GM21367 (cell line): ENCODE measurements at regions not wholly inside any gene's neighbourhood (a gene's known extent, or its start where the extent isn't known, plus 50 kb on each side); places are given as distances from the start of the nearest gene placed in this dataset.

Experiments
- ATAC-seq: cut with Tn5 transposase; IDR thresholded peaks from one replicate; pipeline ENCODE4 v1.9.1; 2021; ENCODE audit not compliant: unreplicated experiment

DNA sequence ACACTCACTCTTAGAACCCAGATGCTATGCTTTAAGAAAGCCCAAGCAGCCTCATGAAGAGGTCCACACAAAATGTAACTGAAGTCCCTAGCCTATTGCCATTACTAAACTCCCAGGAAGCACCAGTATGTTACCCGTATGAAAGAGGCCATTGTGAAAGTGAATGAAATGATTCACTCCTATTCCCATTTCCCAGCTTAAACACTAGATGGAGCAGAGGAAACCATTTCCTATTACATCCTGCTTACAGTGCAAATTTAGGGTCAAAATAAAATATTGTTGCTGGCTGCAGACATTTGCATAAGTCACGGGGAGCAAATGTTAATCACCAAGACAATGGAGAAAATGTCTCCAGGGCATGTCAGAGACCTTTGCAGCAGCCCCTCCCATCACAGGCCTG lies 989.7 kb upstream of the CRIM1 start:
- no peak for ATAC-seq

DNA sequence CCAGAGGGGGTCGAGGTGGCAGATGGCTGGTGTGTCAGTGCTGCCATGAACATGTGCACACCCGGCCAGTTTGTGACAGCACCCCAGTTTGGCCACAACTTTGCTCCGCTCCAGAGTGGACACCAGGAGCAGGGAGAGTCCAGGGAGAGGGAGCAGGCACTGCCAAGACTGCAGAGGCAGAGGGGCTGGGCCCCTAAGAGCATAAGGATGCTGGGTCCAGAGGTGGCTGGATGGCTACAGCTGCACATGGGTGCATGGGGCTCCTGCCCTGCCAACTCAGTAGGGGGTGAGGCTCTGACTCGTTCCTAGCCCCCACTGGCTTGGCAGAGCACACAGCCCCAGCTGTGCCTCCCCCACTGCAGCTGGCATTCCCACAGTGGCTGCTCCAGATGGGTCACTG lies 999.2 kb upstream of the CRIM1 start:
- ATAC-seq, result no peak

- ATAC-seq, result no peak
These were observed 1000.5 kb upstream of the CRIM1 start for GRCh38 chr2:35355056-35355455.

DNA sequence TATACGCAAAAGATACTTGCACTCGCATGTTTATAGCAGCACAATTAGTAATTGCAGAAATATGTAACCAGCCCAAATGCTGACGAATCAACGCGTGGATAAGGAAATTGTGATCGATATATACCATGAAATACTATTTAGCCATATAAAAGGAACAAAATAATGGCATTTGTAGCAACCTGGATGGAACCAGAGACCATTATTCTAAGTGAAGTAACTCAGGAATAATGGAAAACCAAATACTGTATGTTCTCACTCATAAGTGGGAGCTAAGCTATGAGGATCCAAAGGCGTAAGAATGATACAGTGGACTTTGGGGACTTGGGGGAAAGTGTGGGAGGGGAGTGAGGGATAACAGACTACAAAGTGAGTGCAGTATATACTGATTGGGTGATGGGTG lies 1008.0 kb upstream of the CRIM1 start:
- no peak for ATAC-seq

DNA sequence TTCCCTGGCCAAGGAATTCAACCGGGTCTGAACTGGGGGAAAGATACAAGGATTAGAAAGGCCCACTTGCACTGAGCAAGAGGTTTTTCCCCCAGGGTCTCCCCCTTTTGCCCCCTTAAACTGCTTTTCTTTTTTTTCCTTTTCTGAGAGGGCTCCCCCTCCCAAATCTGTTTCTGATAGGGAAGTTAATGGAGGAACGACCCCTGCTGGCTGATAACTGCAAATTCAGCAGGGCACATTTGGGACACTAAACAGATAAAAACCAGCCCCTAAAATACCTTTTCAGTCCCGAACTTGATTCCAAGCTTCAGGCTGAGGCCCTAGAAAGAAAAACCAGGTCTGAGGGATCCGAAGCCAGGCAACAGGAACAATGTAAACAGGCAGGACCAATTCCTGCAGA lies 1012.4 kb upstream of the CRIM1 start:
- ATAC-seq, result no peak

GRCh38 chr2:35339211-35339610 lies 1016.4 kb upstream of the CRIM1 start:
- ATAC-seq, result no peak

- no peak for ATAC-seq
These were observed 1017.7 kb upstream of the CRIM1 start for GRCh38 chr2:35337922-35338321.

- ATAC-seq, result no peak
These were observed 1041.5 kb upstream of the CRIM1 start for GRCh38 chr2:35314049-35314448.

DNA sequence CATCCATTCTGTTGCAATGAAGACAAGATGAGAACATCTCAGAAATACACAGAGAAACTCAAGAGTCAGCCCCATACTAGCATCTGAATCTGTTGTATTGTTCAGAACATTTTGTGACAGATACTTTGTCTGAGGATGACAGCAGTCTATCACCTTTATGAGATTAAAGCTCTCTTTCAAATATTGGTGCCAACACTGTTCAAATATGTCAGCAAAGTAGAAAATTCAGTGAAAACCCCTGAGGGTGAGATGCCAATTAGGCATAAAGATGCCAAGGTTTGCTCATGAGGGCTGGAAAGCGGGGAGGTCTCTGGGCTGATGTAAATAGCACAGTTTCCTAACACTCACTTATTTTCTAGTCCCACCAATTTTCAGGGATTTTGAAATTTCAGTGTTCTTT lies 1054.2 kb upstream of the CRIM1 start:
- no peak for ATAC-seq

DNA sequence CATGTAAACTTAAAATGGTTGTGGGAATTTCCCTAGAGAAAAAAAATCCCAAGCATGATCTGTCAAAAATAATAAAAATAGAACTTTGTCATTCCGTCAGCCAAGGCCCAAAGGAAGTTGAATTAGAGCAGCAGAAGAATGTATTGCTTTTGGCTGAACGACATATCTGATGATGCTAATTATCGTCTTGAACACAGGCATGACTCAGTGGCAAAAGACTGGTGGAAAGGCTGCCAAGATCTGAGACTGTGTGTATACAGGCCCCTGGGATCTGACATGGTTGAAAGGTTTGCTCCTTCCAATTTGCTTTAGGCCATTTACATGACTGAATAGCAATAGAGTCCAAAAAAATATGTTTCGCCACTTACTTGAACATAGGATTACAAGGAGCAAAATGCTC lies 1057.1 kb upstream of the CRIM1 start:
- ATAC-seq, result no peak

DNA sequence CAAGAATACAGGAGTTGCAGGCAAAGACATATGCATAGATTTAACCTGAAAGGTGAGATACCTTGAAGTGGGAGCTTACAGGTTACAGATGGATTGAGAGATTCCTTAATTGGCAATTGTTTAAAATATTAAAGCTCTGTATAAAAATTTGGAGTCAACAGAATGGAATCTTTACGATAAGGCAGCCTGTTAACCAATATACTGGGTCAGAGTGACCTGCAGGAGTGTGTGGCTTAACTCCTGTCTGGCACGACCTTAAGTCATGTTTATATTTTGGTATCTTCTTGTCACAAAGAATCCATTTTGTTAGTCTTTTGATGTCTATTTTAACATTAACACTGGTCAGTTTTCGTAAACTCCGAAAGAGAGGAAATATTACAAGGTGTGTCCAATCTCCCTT lies 1058.2 kb upstream of the CRIM1 start:
- ATAC-seq, result no peak

- no peak for ATAC-seq
These were observed 1060.8 kb upstream of the CRIM1 start for GRCh38 chr2:35294636-35295263.

DNA sequence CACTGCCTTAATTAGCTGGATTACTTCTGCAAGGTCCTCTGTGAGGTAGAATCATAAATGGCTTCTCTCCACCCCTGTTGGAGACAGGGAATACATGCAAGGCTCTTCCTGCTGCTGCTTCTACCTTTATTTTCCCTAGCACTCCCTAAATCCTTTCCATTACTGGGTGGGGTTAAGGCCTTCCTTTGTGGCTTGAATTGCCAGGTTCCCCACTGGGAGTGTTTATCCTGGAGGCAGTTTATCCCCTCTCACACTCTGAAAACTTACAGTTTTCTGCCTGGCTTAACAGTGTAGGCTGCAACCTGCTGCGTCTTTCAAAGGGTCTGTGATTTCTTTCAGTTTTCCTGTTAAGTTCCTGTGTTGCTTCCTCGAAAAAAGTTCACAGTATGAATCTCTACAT lies 1062.3 kb upstream of the CRIM1 start:
- ATAC-seq, result no peak

- ATAC-seq, result no peak
These were observed 1063.4 kb upstream of the CRIM1 start for GRCh38 chr2:35292199-35292598.

DNA sequence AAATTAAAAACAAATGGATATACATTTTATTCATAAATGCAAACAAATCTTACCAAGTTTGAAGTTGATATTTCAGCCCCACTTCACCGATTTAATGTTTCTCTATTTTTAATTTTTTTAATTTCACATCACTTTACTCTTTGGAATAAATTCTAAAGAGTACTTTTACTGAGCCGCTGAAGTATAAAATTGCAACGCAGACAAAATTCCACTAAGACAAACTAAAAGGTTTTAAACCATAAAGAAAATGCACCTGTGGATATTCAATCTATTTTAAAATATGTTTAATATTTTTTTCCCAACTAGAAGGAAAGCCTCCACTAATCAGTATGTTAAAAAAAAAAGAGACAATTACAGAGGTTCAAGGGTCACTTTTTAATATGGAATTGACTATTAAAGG lies 1073.9 kb upstream of the CRIM1 start:
- no peak for ATAC-seq

DNA sequence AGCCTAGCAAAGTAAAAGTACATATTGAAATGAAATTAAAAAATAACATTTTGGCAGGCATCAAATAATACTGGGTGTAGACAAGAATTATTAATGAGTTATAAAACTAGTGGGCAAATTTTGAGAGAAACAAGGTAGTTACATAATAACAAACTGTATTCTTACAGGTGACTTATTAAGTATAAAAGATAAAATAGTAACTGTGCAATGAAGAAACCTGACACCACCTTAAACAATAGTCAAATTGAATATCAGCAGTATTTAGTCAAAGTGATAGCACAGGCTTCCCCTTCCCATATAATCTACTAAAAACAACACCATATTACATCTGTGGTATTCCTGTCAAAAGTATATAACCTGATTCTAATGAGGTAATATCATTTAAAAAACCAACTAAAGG lies 1099.8 kb upstream of the CRIM1 start:
- ATAC-seq, result no peak

- no peak for ATAC-seq
These were observed 1104.4 kb upstream of the CRIM1 start for GRCh38 chr2:35251156-35251555.

DNA sequence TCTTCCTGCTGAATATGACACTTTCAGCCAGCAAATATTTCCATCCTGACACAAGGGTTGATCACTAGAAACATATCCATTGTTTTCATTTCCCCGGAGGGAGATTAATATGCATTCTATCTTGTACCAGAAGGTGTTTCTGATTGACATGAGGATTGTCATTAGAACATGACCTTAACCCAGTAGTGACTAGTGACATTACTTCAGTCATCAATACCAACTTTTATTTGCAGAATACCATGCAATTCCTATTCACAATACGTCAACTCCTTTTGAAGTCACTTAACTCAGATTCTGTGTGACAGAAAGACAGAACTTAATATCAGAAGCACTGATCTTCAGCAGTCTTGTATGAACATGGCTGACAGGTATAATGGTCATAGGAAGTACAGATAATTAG lies 1108.9 kb upstream of the CRIM1 start:
- ATAC-seq, result no peak

GRCh38 chr2:35228584-35228983 lies 1127.0 kb upstream of the CRIM1 start:
- ATAC-seq, result no peak

DNA sequence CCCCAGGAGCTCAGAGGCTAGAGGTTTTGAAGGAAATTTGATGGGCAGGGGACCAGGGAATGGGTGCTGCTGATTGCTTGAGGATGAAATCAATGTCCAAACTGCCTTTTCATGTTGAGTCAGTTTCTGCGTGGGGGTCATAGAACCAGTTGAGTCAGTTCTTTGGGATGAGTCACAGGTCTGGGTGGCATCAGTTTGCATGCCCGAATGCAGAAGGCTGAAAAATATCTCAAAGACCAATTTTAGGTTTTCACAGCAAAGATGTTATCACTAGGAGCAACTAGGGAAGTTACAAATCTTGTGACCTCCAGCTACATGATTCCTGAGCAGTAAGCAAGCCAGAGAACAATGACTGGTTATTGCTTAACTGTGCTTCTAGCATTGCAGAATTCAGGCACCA lies 1135.1 kb upstream of the CRIM1 start:
- ATAC-seq, result no peak

DNA sequence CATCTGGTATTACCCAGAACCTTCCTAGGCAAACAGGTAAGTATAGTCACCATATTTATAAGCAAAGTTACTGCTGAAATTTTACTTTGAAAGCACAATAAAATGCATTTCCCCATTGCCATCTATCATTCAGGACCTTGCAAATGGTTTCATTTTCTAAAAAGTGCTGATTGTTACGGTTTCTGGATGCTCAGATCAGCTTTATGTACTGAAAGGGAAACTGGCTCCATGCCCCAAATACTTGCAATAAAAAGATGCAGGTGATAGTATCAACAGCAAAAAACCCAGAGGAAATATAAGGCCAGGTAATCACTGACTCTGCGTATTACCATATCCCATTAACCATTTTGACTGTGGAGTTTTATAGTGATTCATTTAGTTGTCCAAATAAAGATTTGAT lies 1150.7 kb upstream of the CRIM1 start:
- no peak for ATAC-seq

DNA sequence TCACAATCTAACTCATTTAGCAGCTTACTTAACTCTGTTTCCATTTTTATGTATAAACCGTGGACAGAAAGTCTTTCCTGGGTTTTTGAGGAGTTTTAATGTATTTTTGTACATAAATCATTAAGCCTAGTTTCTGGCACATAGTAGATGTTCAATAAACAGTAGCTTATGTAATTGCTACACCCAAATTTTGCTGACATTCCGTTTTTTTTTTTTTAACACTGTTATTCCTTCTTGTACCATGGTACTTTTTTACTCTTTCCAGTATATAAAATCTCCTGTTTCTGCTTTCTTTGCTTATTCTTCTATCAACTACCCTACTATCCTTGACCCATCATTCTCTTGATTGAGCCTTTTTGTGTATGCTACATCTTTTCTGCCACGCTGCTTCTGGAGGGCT lies 1151.3 kb upstream of the CRIM1 start:
- ATAC-seq, result no peak

GRCh38 chr2:35199298-35199697 lies 1156.3 kb upstream of the CRIM1 start:
- ATAC-seq, result no peak
